Testis (tissue), 2 donors: ENCODE measurements at regions not wholly inside any gene's neighbourhood (a gene's known extent, or its start where the extent isn't known, plus 50 kb on each side); places are given as distances from the start of the nearest gene placed in this dataset.

Experiments
- DNase-seq: peaks from one replicate; pipeline ENCODE4 v3.0.0-alpha.2; 2019
- H3K27ac ChIP-seq, 2 donors: fragments of 200-600 bp; sonication (generic); one replicate each; pipeline ENCODE4 v1.5.1; 2019
- H3K27me3 ChIP-seq: fragments of 200-600 bp; sonication (generic); one replicate; pipeline ENCODE4 v1.5.1; 2019
- H3K36me3 ChIP-seq: fragments of 200-600 bp; sonication (generic); one replicate; pipeline ENCODE4 v1.5.1; 2017; ENCODE audit warnings: low read depth; ENCODE audit errors: missing control alignments
- H3K4me1 ChIP-seq: fragments of 200-600 bp; sonication (generic); one replicate; pipeline ENCODE4 v1.5.1; 2019
- H3K4me3 ChIP-seq, 2 donors: fragments of 200-600 bp; sonication (generic); one replicate each; pipeline ENCODE4 v1.5.1; 2017 to 2019
- H3K9me3 ChIP-seq: fragments of 200-600 bp; sonication (generic); one replicate; pipeline ENCODE4 v1.5.1; 2017
- CTCF ChIP-seq, 3 experiments: fragments of 450-650 bp in 2 of 3; fragments of 200-600 bp in 1 of 3; sonication (generic) in 1 of 3; IDR thresholded peaks; one replicate each; pipeline ENCODE4 v1.5.1; 2016 to 2019; ENCODE audit warnings: antibody characterized with exemption in 3 of 3, mild to moderate bottlenecking in 2 of 3, moderate library complexity in 1 of 3
- POLR2A ChIP-seq: fragments of 450-650 bp; IDR thresholded peaks from one replicate; pipeline ENCODE4 v1.6.1; 2017; ENCODE audit warnings: antibody characterized with exemption, mild to moderate bottlenecking, moderate library complexity
- WGBS, 2 donors: methylation state at CpG; one replicate each; pipeline ENCODE4 v1.1.5; 2018; 5-methylcytosine and 5-hydroxymethylcytosine counted together
- intact Hi-C: fragments of 100-400 bp; cut with DNase I; formaldehyde crosslinking; loops from one replicate; pipeline ENCODE4 v1.15.1; 2023; ENCODE audit warnings: low total_unique reads

GRCh38 chr5:42930934-42931333, 109.2 kb downstream of the ANXA2R start:
- Histone ChIP-seq H3K27me3 (no peaks in the 10 kb centered on the region), H3K36me3 (no peaks in the 10 kb centered on the region), H3K4me1 (no peaks in the 10 kb centered on the region), H3K4me3 (no peak overlapping the region), H3K27ac (no peak overlapping the region), H3K9me3 (no peaks in the 10 kb centered on the region)
- WGBS, 2 donors: 88 to 90% methylated on average over 1 of the region's 1 CpG
- TF ChIP-seq POLR2A (no peak), CTCF (IDR thresholded peaks at IDR 0.05) (no peak)
- intact Hi-C loops: no loop called here
- DNase-seq: no peak

GRCh38 chr5:42929871-42930270, 110.2 kb downstream of the ANXA2R start:
- TF ChIP-seq CTCF (IDR thresholded peaks at IDR 0.05) (no peak), POLR2A (no peak)
- intact Hi-C loops: no loop called here
- no peaks in the 10 kb centered on the region for H3K27me3 ChIP-seq
- H3K36me3 ChIP-seq: no peaks in the 10 kb centered on the region
- DNase-seq: no peak
- no peaks in the 10 kb centered on the region for H3K4me1 ChIP-seq
- H3K27ac ChIP-seq: no peak overlapping the region
- no peak overlapping the region for H3K4me3 ChIP-seq
- H3K9me3 ChIP-seq: no peaks in the 10 kb centered on the region
- 42 to 70% methylated on average over 4 of the region's 4 CpGs for WGBS, 2 donors

- Histone ChIP-seq H3K4me1 (no peaks in the 10 kb centered on the region), H3K36me3 (no peaks in the 10 kb centered on the region), H3K9me3 (no peaks in the 10 kb centered on the region), H3K4me3 (no peak overlapping the region), H3K27me3 (no peaks in the 10 kb centered on the region), H3K27ac (no peak overlapping the region)
- intact Hi-C loops: no loop called here
- TF ChIP-seq CTCF (IDR thresholded peaks at IDR 0.05): no peak
- TF ChIP-seq POLR2A: no peak
- 94 to 100% methylated on average over 3 to 8 of the region's 8 CpGs for WGBS, 2 donors
- no peak for DNase-seq
Measured at GRCh38 chr5:42927730-42928129, 112.4 kb downstream of the ANXA2R start.

- DNase-seq: no peak
- Histone ChIP-seq H3K9me3 (no peaks in the 10 kb centered on the region), H3K27ac (no peak overlapping the region), H3K4me3 (peak overlapping the region in 1 of 2 donors; percentile 38), H3K4me1 (no peaks in the 10 kb centered on the region), H3K27me3 (no peaks in the 10 kb centered on the region), H3K36me3 (no peaks in the 10 kb centered on the region)
- intact Hi-C loops: no loop called here
- no peak for TF ChIP-seq CTCF (IDR thresholded peaks at IDR 0.05)
- TF ChIP-seq POLR2A: no peak
- 54 to 81% methylated on average over 16 of the region's 16 CpGs for WGBS, 2 donors
Measured at GRCh38 chr5:42924686-42925085, 113.0 kb upstream of the SELENOP start.

GRCh38 chr5:42924226-42924625, 112.5 kb upstream of the SELENOP start:
- Histone ChIP-seq H3K9me3 (no peaks in the 10 kb centered on the region), H3K4me3 (peak overlapping the region in 1 of 2 donors; percentile 38), H3K36me3 (no peaks in the 10 kb centered on the region), H3K27ac (no peak overlapping the region), H3K27me3 (no peaks in the 10 kb centered on the region), H3K4me1 (no peaks in the 10 kb centered on the region)
- WGBS, 2 donors: 48 to 60% methylated on average over 1 to 37 of the region's 37 CpGs
- DNase-seq: no peak
- intact Hi-C loops: no loop called here
- no peak for TF ChIP-seq POLR2A
